ENCODE measurements at regions not wholly inside any gene's neighbourhood (a gene's known extent, or its start where the extent isn't known, plus 50 kb on each side); places are given as distances from the start of the nearest gene placed in this dataset.
"Not testable (repeated sequence)": the region's sequence is repeated elsewhere in the genome, so short reads cannot be mapped to it uniquely, and the experiment has no call there.

DNA sequence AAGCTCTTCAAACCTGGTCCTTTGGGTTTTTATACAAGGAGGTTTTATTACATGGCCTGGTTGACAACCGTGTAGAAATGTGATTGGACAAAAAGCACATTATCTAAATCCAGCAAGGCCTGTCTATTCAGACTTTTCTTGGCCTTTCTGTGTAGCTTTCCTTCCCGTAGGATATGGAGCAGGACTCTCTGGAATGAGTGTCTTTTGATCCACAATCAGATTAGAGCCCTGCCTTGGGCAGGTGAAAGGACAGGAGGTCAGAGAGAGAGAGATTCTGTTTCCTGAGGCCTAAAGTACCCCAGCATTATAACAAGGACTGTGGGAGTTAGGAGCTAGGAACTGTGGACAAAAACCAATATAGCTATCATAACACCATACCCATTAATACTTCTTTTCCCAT is 375.5 kb upstream of the RGS6 start:
- no peak for DNase-seq (ENCODE audit: extremely low spot score)
- H3K4me3 ChIP-seq: no peak overlapping the region
- TF ChIP-seq POLR2A (IDR thresholded peaks at IDR 0.05; ENCODE audit: low read depth) (no peak), POLR2AphosphoS5 (IDR thresholded peaks at IDR 0.05) (no peak), EP300 (IDR thresholded peaks at IDR 0.05) (no peak)
- TF ChIP-seq, protein P1, sequence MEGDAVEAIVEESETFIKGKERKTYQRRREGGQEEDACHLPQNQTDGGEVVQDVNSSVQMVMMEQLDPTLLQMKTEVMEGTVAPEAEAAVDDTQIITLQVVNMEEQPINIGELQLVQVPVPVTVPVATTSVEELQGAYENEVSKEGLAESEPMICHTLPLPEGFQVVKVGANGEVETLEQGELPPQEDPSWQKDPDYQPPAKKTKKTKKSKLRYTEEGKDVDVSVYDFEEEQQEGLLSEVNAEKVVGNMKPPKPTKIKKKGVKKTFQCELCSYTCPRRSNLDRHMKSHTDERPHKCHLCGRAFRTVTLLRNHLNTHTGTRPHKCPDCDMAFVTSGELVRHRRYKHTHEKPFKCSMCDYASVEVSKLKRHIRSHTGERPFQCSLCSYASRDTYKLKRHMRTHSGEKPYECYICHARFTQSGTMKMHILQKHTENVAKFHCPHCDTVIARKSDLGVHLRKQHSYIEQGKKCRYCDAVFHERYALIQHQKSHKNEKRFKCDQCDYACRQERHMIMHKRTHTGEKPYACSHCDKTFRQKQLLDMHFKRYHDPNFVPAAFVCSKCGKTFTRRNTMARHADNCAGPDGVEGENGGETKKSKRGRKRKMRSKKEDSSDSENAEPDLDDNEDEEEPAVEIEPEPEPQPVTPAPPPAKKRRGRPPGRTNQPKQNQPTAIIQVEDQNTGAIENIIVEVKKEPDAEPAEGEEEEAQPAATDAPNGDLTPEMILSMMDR (IDR thresholded peaks at IDR 0.05): no peak
- WGBS: 95% methylated on average over 2 of the region's 2 CpGs
- intact Hi-C loops (cut with DNase I): no loop called here
- H3K36me3 ChIP-seq: no peaks in the 10 kb centered on the region
- no peaks in the 10 kb centered on the region for H3K9me3 ChIP-seq
- H3K27me3 ChIP-seq: no peaks in the 10 kb centered on the region
- H3K27ac ChIP-seq (replicated peaks in 1 of 4): no peak overlapping the region
- H3K4me1 ChIP-seq: peaks cover 0 to 4% (median 0%) of the 10 kb centered on the region in 4 donors

DNA sequence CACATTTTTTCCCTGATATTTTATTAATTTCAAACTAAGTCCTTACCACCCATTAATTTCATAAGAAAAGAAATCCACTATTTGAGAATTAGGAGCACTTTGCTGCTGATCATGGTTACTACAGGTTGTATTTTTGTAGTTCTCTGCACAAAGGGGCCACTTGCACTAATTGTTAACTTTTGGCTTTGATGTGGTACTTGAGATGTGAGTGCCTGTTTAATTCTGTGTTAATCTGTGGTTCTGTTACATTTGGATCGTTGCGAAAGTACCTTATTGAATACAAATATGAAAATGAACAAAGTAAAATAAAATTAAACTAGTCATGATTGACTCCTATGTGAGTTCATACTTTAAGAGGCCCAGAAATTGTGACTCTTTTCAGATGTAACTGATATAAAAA is 374.9 kb upstream of the RGS6 start:
- intact Hi-C loops (cut with DNase I): no loop called here
- TF ChIP-seq POLR2A (IDR thresholded peaks at IDR 0.05; ENCODE audit: low read depth): no peak
- TF ChIP-seq POLR2AphosphoS5 (IDR thresholded peaks at IDR 0.05): no peak
- TF ChIP-seq EP300 (IDR thresholded peaks at IDR 0.05): no peak
- TF ChIP-seq, protein P1 (IDR thresholded peaks at IDR 0.05): no peak
- 96% methylated on average over 2 of the region's 2 CpGs for WGBS
- H3K4me3 ChIP-seq: no peak overlapping the region
- H3K4me1 ChIP-seq: peaks cover 0 to 4% (median 0%) of the 10 kb centered on the region in 4 donors
- no peaks in the 10 kb centered on the region for H3K9me3 ChIP-seq
- H3K27me3 ChIP-seq: no peaks in the 10 kb centered on the region
- no peak for DNase-seq (ENCODE audit: extremely low spot score)
- no peaks in the 10 kb centered on the region for H3K36me3 ChIP-seq
- no peak overlapping the region for H3K27ac ChIP-seq (replicated peaks in 1 of 4)

DNA sequence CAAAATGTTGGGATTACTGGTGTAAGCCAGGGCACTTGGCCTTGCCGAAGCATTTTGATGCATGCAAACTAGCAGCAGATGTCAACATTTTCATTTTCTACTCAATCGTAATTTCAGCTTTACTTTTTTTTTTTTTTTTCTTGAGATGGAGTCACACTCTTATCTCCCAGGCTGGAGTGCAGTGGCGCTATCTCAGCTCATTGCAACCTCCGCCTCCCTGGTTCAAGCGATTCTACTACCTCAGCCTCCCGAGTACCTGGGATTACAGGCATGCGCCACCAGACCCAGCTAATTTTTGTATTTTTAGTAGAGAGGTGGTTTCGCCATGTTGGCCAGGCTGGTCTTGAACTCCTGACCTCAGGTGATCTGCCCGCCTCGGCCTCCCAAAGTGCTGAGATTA is 373.3 kb upstream of the RGS6 start:
- H3K4me3 ChIP-seq; DNase-seq (ENCODE audit: extremely low spot score); intact Hi-C loops (cut with DNase I); H3K4me1 ChIP-seq; H3K9me3 ChIP-seq; H3K36me3 ChIP-seq; H3K27me3 ChIP-seq; H3K27ac ChIP-seq (replicated peaks in 1 of 4): not testable (repeated sequence)
- WGBS: 97% methylated on average over 10 of the region's 10 CpGs

DNA sequence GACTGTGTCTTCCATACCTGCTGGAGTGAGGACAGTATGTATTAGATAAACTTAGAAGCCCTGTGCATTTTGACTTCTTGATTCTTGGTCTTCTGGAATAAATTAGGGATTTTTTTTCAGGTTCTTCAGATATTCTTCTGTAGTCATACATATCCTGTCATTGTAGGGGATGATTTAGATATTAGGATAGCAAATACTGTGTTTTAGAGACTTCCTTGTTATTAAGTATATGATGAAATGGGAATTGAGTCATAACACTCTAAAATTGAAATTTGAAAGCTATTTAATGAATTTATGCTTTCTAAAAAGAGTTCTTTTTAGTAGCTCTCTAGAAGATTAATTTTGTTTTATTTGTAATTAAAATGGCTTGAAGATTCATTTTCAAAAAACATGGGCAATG is 371.5 kb upstream of the RGS6 start:
- Histone ChIP-seq H3K9me3 (no peaks in the 10 kb centered on the region), H3K4me1 (peaks cover 0 to 4% (median under 1%) of the 10 kb centered on the region in 4 donors), H3K4me3 (no peak overlapping the region), H3K27me3 (no peaks in the 10 kb centered on the region), H3K27ac (replicated peaks in 1 of 4) (no peak overlapping the region), H3K36me3 (no peaks in the 10 kb centered on the region)
- intact Hi-C loops (cut with DNase I): no loop called here
- TF ChIP-seq EP300 (IDR thresholded peaks at IDR 0.05) (no peak), POLR2A (IDR thresholded peaks at IDR 0.05; ENCODE audit: low read depth) (no peak), POLR2AphosphoS5 (IDR thresholded peaks at IDR 0.05) (no peak)
- TF ChIP-seq, protein P1 (IDR thresholded peaks at IDR 0.05): no peak
- DNase-seq (ENCODE audit: extremely low spot score): no peak

DNA sequence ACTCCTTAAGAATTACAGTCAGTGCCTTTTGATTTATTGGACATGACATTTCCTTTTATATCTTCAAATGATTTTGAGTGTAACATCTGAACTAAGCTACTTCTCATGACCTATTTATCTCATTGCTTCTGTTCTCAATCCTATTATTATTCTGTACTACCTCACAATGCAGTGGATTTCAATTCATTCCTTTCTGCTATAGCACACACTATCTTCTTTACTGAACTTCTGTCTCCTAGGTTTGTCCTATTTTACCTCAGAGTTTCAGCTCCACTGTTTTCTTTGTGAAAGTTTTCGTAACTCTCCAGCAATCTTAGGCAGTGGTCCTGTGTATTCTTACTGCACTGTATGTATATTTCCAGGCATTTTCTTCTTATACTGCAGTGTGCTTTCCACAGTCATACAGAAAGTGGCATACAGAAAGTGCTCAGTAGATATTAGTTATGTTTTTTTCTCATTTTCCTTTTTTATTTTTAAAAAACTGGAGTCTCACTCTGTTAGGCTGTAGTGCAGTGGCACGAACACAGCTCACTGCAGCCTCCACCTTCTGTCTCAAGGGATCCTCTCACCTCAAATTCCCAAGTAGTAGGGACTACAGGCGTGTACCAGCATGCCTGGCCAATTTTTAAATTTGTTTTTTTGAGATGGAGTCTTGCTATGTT is 368.6 kb upstream of the RGS6 start:
- no peaks in the 10 kb centered on the region for H3K36me3 ChIP-seq
- DNase-seq (ENCODE audit: extremely low spot score): no peak
- intact Hi-C loops (cut with DNase I): no loop called here
- peaks cover 0 to 12% (median 9%) of the 10 kb centered on the region in 4 donors for H3K4me1 ChIP-seq
- H3K27ac ChIP-seq (replicated peaks in 1 of 4): no peak overlapping the region
- no peak overlapping the region for H3K4me3 ChIP-seq
- H3K27me3 ChIP-seq: no peaks in the 10 kb centered on the region
- H3K9me3 ChIP-seq: no peaks in the 10 kb centered on the region
- TF ChIP-seq EP300 (IDR thresholded peaks at IDR 0.05) (no peak), POLR2AphosphoS5 (IDR thresholded peaks at IDR 0.05) (no peak), POLR2A (IDR thresholded peaks at IDR 0.05; ENCODE audit: low read depth) (no peak)
- TF ChIP-seq, protein P1 (IDR thresholded peaks at IDR 0.05): no peak
- WGBS: 67% methylated on average over 3 of the region's 3 CpGs

Measured in esophagus muscularis mucosa (tissue), 4 donors.